Progenitor cell of endocrine pancreas (in vitro differentiated cells): ENCODE measurements at regions not wholly inside any gene's neighbourhood (a gene's known extent, or its start where the extent isn't known, plus 50 kb on each side); places are given as distances from the start of the nearest gene placed in this dataset.

Experiments used
- DNase-seq: peaks from one replicate; pipeline ENCODE4 v3.0.0; 2021; ENCODE audit warnings: low spot score; ENCODE audit not compliant: unreplicated experiment
- H3K27ac Mint-ChIP-seq: 2 replicates; pipeline ENCODE4 v1.8.0; 2021; ENCODE audit warnings: mild to moderate bottlenecking, moderate library complexity, mixed read lengths
- H3K27me3 Mint-ChIP-seq: 2 replicates; pipeline ENCODE4 v1.8.0; 2021; ENCODE audit warnings: mixed read lengths
- H3K36me3 Mint-ChIP-seq: 2 replicates; pipeline ENCODE4 v1.8.0; 2022; ENCODE audit warnings: mixed read lengths; ENCODE audit not compliant: insufficient read depth
- H3K4me1 Mint-ChIP-seq: 2 replicates; pipeline ENCODE4 v1.8.0; 2021; ENCODE audit warnings: low read depth, mixed read lengths
- H3K4me3 Mint-ChIP-seq: 2 replicates; pipeline ENCODE4 v1.8.0; 2021; ENCODE audit warnings: low read depth, mild to moderate bottlenecking, moderate library complexity, mixed read lengths
- H3K9me3 Mint-ChIP-seq: 2 replicates; pipeline ENCODE4 v1.8.0; 2021; ENCODE audit warnings: low read depth, mixed read lengths
- CTCF ChIP-seq: fragments of 200-600 bp; sonication (generic); IDR thresholded peaks from one replicate; pipeline ENCODE4 v1.5.0; 2021; ENCODE audit warnings: antibody characterized with exemption, mild to moderate bottlenecking; ENCODE audit not compliant: unreplicated experiment

GRCh38 chr2:104429639-104430358 lies 424.1 kb upstream of the POU3F3 start:
- Mint-ChIP-seq H3K4me3 (no peak overlapping the region), H3K9me3 (no peaks in the 10 kb centered on the region), H3K27me3 (peaks cover 9% of the 10 kb centered on the region), H3K27ac (no peak overlapping the region), H3K4me1 (peaks cover 4% of the 10 kb centered on the region), H3K36me3 (no peaks in the 10 kb centered on the region)
- TF ChIP-seq CTCF, result no peak
- DNase-seq, result no peak

DNA sequence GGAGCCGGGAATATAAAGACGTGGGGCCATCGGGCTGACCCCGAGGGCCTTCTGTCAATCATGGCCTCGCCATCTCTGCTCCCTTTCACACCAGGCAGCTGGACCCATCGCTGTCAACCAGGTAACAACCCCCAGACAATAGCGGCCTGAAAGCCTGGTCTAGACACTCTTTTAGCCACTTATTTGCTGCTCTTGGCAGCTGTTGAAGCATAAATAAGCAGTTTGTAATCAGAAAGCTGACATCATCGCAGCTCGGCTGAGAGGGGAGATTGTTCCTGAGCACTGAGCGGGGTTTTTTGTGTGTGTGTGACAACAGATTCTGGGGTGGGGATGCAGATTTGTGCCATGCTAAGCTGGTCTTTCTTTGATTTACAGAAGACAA lies 423.6 kb upstream of the POU3F3 start:
- H3K27me3 Mint-ChIP-seq, result peaks cover 9% of the 10 kb centered on the region
- H3K4me1 Mint-ChIP-seq, result peaks cover 4% of the 10 kb centered on the region
- H3K27ac Mint-ChIP-seq, result no peak overlapping the region

DNA sequence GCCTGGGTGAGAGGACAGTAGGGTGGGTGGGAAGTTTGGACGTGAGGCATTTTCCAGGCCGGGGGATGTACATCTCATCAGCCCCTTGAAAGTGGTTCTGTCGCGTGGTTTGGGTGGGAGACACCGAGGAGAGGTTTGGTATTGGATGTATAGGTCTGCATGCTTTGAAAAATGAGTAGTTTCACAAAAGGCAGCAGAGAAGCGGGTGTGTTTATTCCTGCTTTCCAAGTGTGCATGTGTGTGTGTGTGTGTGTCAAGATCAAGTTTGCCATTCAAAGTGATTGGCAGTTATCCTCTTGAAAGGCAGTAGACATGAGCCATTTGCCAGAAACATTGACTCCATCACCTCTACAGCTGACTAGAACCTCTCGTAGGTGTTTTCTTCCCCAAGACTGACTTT lies 423.1 kb upstream of the POU3F3 start:
- H3K36me3 Mint-ChIP-seq, result no peaks in the 10 kb centered on the region
- H3K27ac Mint-ChIP-seq, result no peak overlapping the region
- DNase-seq, result no peak
- no peak overlapping the region for H3K4me3 Mint-ChIP-seq
- H3K27me3 Mint-ChIP-seq, result peaks cover 9% of the 10 kb centered on the region
- TF ChIP-seq CTCF, result no peak
- H3K4me1 Mint-ChIP-seq, result peaks cover 4% of the 10 kb centered on the region
- no peaks in the 10 kb centered on the region for H3K9me3 Mint-ChIP-seq

More for the DNA sequence above, 423.6 kb upstream of the POU3F3 start:
- no peak for TF ChIP-seq CTCF
- Mint-ChIP-seq H3K36me3 (no peaks in the 10 kb centered on the region), H3K4me3 (no peak overlapping the region), H3K9me3 (no peaks in the 10 kb centered on the region)
- DNase-seq, result no peak

DNA sequence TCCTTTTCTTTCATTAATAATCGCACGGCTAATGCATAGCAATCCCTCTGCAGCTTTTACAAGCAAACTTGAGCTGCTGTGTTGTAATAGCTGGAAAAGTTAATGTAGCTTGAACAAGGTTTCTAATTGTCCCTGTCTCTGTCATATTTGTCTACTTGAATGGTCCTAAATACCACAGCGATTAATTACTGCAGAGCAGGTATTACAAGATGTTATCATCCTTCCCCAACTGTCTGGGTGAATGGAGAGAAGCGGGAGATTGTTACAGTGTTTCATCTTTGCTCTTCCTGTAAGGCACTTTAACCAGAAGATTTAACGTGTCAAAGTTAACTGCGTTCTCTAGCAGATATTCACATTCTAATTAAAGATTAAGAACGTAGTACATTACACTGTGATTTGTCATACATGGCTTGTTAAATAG lies 422.2 kb upstream of the POU3F3 start:
- TF ChIP-seq CTCF, result no peak
- Mint-ChIP-seq H3K4me3 (no peak overlapping the region), H3K36me3 (no peaks in the 10 kb centered on the region), H3K27ac (no peak overlapping the region), H3K4me1 (peaks cover 4% of the 10 kb centered on the region), H3K9me3 (no peaks in the 10 kb centered on the region), H3K27me3 (peaks cover 9% of the 10 kb centered on the region)
- DNase-seq, result no peak

DNA sequence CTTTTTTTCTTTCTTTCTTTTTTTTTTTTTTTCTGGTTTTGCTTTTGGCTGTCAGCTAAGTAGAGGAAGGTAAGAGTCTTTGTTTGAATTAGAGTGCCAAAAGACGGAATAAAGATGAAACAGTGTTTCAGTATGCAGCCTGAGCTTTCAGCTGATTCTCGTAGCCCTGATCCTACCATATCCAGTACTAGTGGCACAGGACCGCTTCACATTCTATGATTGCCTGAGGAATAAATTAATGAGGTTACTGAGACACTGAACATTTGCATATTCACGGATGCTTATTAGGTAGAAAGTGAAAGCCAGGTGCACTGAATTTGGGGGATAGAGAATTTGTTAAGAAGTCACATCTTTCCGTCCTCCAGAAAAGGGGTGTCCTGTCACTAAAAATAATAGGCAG lies 421.5 kb upstream of the POU3F3 start:
- no peaks in the 10 kb centered on the region for H3K36me3 Mint-ChIP-seq
- no peak for TF ChIP-seq CTCF
- H3K4me1 Mint-ChIP-seq, result peaks cover 4% of the 10 kb centered on the region
- H3K9me3 Mint-ChIP-seq, result no peaks in the 10 kb centered on the region
- peaks cover 9% of the 10 kb centered on the region for H3K27me3 Mint-ChIP-seq
- H3K4me3 Mint-ChIP-seq, result no peak overlapping the region
- DNase-seq, result no peak
- H3K27ac Mint-ChIP-seq, result no peak overlapping the region
